ENCODE measurements at regions not wholly inside any gene's neighbourhood (a gene's known extent, or its start where the extent isn't known, plus 50 kb on each side); places are given as distances from the start of the nearest gene placed in this dataset.

GRCh38 chr14:71491931-71492330 lies 440.3 kb upstream of the RGS6 start:
- peak overlapping the region in 1 of 4 donors; percentile 8 for H3K27ac ChIP-seq
- no peak for TF ChIP-seq CTCF (IDR thresholded peaks at IDR 0.05)
- intact Hi-C loops (cut with DNase I), result no loop called here
- no peaks in the 10 kb centered on the region for H3K27me3 ChIP-seq
- H3K4me1 ChIP-seq, result peaks cover 0 to 7% (median 0%) of the 10 kb centered on the region in 3 donors
- no peak for FAIRE-seq
- peak in 2 of 6 donors; percentile 13 to 26 for DNase-seq
- no peaks in the 10 kb centered on the region for H3K36me3 ChIP-seq
- no peaks in the 10 kb centered on the region for H3K9me3 ChIP-seq
- 39 to 42% methylated on average over 6 of the region's 6 CpGs for WGBS, 2 donors
- H3K4me3 ChIP-seq, result no peak overlapping the region
- ATAC-seq, result peak; percentile 63 to 88 (median 84)

DNA sequence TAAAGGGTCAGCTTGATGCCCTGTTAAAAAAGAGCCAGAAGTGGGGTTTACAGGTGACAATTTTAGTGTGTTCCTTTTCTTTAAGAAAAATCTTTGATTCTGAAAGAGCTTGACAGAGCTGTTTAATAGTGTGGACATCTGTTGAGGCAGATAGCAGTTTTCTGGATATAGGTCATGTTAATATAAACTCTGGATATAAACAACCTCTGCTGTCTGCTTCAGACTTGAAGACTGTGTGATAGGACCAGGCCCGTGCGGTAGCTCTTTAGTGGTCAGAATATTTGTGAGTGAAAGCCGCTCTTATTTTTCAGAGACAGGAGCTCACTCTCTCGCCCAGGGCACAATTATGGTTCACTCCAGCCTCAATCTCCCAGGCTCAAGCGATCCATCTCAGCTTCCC lies 439.9 kb upstream of the RGS6 start:
- no peak overlapping the region for H3K4me3 ChIP-seq
- ATAC-seq, result no peak
- 74 to 88% methylated on average over 5 of the region's 5 CpGs for WGBS, 2 donors
- FAIRE-seq, result no peak
- no peaks in the 10 kb centered on the region for H3K9me3 ChIP-seq
- DNase-seq, result no peak
- H3K36me3 ChIP-seq, result no peaks in the 10 kb centered on the region
- intact Hi-C loops (cut with DNase I), result no loop called here
- H3K27me3 ChIP-seq, result no peaks in the 10 kb centered on the region
- no peak for TF ChIP-seq CTCF (IDR thresholded peaks at IDR 0.05)
- peaks cover 0 to 10% (median 1%) of the 10 kb centered on the region in 3 donors for H3K4me1 ChIP-seq
- peak overlapping the region in 1 of 4 donors; percentile 8 for H3K27ac ChIP-seq

GRCh38 chr14:71497645-71498086 lies 434.6 kb upstream of the RGS6 start:
- Histone ChIP-seq H3K9me3 (no peaks in the 10 kb centered on the region), H3K27ac (no peak overlapping the region), H3K27me3 (no peaks in the 10 kb centered on the region), H3K4me1 (peaks cover 0 to 10% (median 10%) of the 10 kb centered on the region in 3 donors), H3K36me3 (no peaks in the 10 kb centered on the region), H3K4me3 (no peak overlapping the region)
- WGBS, 2 donors, result 12 to 15% methylated on average over 2 of the region's 2 CpGs
- intact Hi-C loops (cut with DNase I), result no loop called here
- FAIRE-seq (no peak), DNase-seq (peak in 2 of 6 donors; percentile 14 to 17), ATAC-seq (peak; percentile 70 to 88 (median 80))
- TF ChIP-seq CTCF (IDR thresholded peaks at IDR 0.05), result no peak

DNA sequence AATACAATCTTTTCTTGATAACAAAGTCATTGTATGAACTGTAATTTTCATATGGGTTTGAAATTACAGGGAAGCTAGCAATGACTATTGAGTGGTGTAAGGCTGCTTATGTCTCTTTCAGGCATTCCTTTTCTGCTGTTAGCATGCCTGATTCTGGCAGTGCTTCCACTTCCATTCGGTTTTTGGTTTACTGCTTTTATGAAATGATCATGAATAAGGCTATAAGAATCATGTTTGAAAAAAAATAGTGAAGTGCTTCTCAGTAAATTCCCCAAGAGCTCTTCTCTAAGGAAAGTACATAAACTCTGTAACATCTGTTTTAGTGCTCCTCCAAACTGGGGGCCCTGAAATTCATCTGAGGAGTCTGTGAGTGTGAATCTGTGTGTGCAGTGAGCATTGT lies 434.0 kb upstream of the RGS6 start:
- 58 to 59% methylated on average over 1 of the region's 1 CpG for WGBS, 2 donors
- Histone ChIP-seq H3K27ac (no peak overlapping the region), H3K9me3 (no peaks in the 10 kb centered on the region), H3K4me1 (peaks cover 0 to 10% (median 10%) of the 10 kb centered on the region in 3 donors), H3K4me3 (no peak overlapping the region), H3K27me3 (no peaks in the 10 kb centered on the region), H3K36me3 (no peaks in the 10 kb centered on the region)
- no peak for TF ChIP-seq CTCF (IDR thresholded peaks at IDR 0.05)
- FAIRE-seq (no peak), ATAC-seq (peak in 1 of 4 donors; percentile 20), DNase-seq (no peak)
- intact Hi-C loops (cut with DNase I), result no loop called here

DNA sequence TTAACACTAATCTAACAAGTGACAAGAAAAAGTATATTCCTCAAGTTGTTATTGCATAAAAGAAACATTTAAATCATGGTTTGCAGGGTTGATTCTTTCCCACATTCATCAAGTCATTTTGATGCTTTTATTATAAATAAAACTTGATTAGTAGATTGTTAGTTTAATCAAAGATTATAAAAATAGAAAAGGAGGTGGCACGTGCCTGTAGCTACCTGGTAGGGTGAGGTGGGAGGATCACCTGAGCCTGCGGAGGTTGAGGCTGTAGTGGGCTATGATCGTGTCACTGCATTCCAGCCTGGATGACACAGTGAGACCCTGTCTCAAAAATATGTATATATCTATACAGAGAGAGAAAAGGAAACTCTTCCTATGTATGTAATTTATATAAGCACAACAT lies 433.2 kb upstream of the RGS6 start:
- Histone ChIP-seq H3K27ac (no peak overlapping the region), H3K27me3 (no peaks in the 10 kb centered on the region), H3K36me3 (no peaks in the 10 kb centered on the region), H3K4me1 (peaks cover 0 to 10% (median 10%) of the 10 kb centered on the region in 3 donors), H3K4me3 (no peak overlapping the region), H3K9me3 (no peaks in the 10 kb centered on the region)
- DNase-seq (no peak), ATAC-seq (no peak), FAIRE-seq (no peak)
- intact Hi-C loops (cut with DNase I), result no loop called here
- WGBS, 2 donors, result 79 to 88% methylated on average over 3 of the region's 3 CpGs
- TF ChIP-seq CTCF (IDR thresholded peaks at IDR 0.05), result no peak
